ENCODE measurements at regions not wholly inside any gene's neighbourhood (a gene's known extent, or its start where the extent isn't known, plus 50 kb on each side); places are given as distances from the start of the nearest gene placed in this dataset.
"Not testable (repeated sequence)": the region's sequence is repeated elsewhere in the genome, so short reads cannot be mapped to it uniquely, and the experiment has no call there.

DNA sequence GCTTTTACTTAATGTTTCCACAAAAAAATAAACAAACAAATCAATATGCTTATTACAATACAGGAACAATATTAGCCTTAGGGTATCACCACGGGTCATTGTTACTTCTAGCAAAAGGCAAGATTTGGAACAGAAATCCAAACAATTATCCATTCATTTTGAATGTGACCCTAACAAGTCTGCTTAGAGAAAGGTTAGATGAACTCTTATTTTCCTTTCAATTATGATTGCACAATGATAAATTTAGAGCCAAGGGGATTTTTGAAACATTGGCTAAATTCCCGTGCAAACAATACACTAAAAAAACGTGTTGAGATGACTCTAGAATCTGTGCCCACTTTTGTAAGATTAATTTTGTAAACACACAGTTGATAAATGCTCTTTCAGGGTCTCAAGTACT, 474.7 kb downstream of the PCDH7 start:
- no peak for DNase-seq (ENCODE audit: extremely low spot score, unreplicated experiment)
- H3K9me3 Mint-ChIP-seq (ENCODE audit: unreplicated experiment), result peaks cover 5% of the 10 kb centered on the region
- no peaks in the 10 kb centered on the region for H3K36me3 Mint-ChIP-seq (ENCODE audit: unreplicated experiment)
- no peaks in the 10 kb centered on the region for H3K27me3 Mint-ChIP-seq (ENCODE audit: unreplicated experiment)
- H3K27ac Mint-ChIP-seq (ENCODE audit: unreplicated experiment), result no peak overlapping the region
- peaks cover 7% of the 10 kb centered on the region for H3K4me1 Mint-ChIP-seq (ENCODE audit: unreplicated experiment)
- H3K4me3 Mint-ChIP-seq (ENCODE audit: unreplicated experiment), result no peak overlapping the region
- no peak for TF ChIP-seq CTCF (IDR thresholded peaks at IDR 0.05)

DNA sequence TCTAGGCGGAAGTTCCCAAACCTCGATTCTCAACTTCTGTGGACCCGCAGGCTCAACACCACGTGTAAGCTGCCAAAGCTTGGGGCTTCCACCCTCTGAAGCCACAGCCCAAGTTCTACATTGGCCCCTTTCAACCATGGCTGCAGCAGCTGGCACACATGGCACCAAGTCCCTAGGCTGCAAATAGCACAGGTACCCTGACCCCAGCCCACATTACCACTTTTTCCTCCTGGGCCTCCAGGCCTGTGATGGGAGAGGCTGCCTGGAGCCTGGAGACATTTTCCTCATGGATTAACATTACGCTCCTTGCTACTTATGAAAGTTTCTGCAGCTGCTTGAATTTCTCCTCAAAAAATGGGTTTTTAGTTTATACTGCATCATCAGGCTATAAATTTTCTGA, 479.5 kb downstream of the PCDH7 start:
- no peak overlapping the region for H3K4me3 Mint-ChIP-seq (ENCODE audit: unreplicated experiment)

DNA sequence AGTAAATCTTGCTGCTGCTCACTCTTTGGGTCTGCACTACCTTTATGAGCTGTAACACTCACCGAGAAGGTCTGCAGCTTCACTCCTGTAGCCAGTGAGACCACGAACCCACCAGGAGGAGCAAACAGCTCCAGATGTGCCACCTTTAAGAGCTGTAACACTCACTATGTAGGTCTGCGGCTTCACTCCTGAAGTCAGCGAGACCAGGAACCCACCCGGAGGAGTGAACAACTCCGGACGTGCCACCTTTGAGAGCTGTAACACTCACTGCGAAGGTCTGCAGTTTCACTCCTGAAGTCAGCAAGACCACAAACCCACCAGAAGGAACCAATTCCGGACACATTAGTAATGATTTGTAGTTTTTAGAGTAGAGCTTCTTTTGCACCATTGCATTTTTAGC, 481.9 kb downstream of the PCDH7 start:
- H3K27me3 Mint-ChIP-seq (ENCODE audit: unreplicated experiment), result not testable (repeated sequence)

More for the DNA sequence above, 479.5 kb downstream of the PCDH7 start:
- Mint-ChIP-seq H3K9me3 (ENCODE audit: unreplicated experiment) (peaks cover 13% of the 10 kb centered on the region), H3K27ac (ENCODE audit: unreplicated experiment) (no peak overlapping the region), H3K4me1 (ENCODE audit: unreplicated experiment) (peaks cover 3% of the 10 kb centered on the region), H3K36me3 (ENCODE audit: unreplicated experiment) (peaks cover 3% of the 10 kb centered on the region), H3K27me3 (ENCODE audit: unreplicated experiment) (no peaks in the 10 kb centered on the region)
- no peak for DNase-seq (ENCODE audit: extremely low spot score, unreplicated experiment)
- TF ChIP-seq CTCF (IDR thresholded peaks at IDR 0.05), result no peak

DNA sequence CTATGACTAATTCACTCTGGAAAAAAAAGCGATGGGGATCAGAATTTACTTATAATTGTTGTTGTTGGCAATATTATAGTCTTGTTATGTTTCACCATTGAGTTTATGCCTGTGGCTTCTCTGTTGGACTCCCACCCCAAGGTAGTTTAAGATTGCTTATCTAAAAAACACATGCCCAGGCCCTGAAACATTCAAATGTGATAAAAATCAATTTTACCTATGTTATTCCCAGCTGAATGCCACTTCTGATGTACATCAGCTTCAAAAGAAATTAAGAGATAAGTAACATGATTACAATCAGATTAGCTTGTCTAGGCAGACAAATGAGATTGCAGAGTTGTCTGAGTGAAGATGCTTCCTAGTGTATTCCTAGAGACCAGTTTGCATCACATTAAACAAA, 484.7 kb downstream of the PCDH7 start:
- no peak overlapping the region for H3K4me3 Mint-ChIP-seq (ENCODE audit: unreplicated experiment)
- no peaks in the 10 kb centered on the region for H3K27me3 Mint-ChIP-seq (ENCODE audit: unreplicated experiment)
- peaks cover 2% of the 10 kb centered on the region for H3K36me3 Mint-ChIP-seq (ENCODE audit: unreplicated experiment)
- H3K9me3 Mint-ChIP-seq (ENCODE audit: unreplicated experiment), result peaks cover 8% of the 10 kb centered on the region
- no peak for TF ChIP-seq CTCF (IDR thresholded peaks at IDR 0.05)
- no peaks in the 10 kb centered on the region for H3K4me1 Mint-ChIP-seq (ENCODE audit: unreplicated experiment)
- no peak overlapping the region for H3K27ac Mint-ChIP-seq (ENCODE audit: unreplicated experiment)
- DNase-seq (ENCODE audit: extremely low spot score, unreplicated experiment), result no peak

More for the DNA sequence above, 481.9 kb downstream of the PCDH7 start:
- not testable (repeated sequence) for H3K27ac Mint-ChIP-seq (ENCODE audit: unreplicated experiment); H3K4me1 Mint-ChIP-seq (ENCODE audit: unreplicated experiment); H3K4me3 Mint-ChIP-seq (ENCODE audit: unreplicated experiment); DNase-seq (ENCODE audit: extremely low spot score, unreplicated experiment); H3K36me3 Mint-ChIP-seq (ENCODE audit: unreplicated experiment)
- peaks cover 13% of the 10 kb centered on the region for H3K9me3 Mint-ChIP-seq (ENCODE audit: unreplicated experiment)

GRCh38 chr4:31220921-31221320, 500.8 kb downstream of the PCDH7 start:
- DNase-seq (ENCODE audit: extremely low spot score, unreplicated experiment), result no peak
- peaks cover 4% of the 10 kb centered on the region for H3K9me3 Mint-ChIP-seq (ENCODE audit: unreplicated experiment)

More at GRCh38 chr4:31220921-31221320, 500.8 kb downstream of the PCDH7 start:
- no peak for TF ChIP-seq CTCF (IDR thresholded peaks at IDR 0.05)
- H3K27me3 Mint-ChIP-seq (ENCODE audit: unreplicated experiment), result no peaks in the 10 kb centered on the region
- no peak overlapping the region for H3K27ac Mint-ChIP-seq (ENCODE audit: unreplicated experiment)
- no peaks in the 10 kb centered on the region for H3K36me3 Mint-ChIP-seq (ENCODE audit: unreplicated experiment)
- no peak overlapping the region for H3K4me3 Mint-ChIP-seq (ENCODE audit: unreplicated experiment)
- no peaks in the 10 kb centered on the region for H3K4me1 Mint-ChIP-seq (ENCODE audit: unreplicated experiment)
